HG03045 (cell line): ENCODE measurements at regions not wholly inside any gene's neighbourhood (a gene's known extent, or its start where the extent isn't known, plus 50 kb on each side); places are given as distances from the start of the nearest gene placed in this dataset.

ENCODE experiments used
- ATAC-seq: cut with Tn5 transposase; IDR thresholded peaks from one replicate; pipeline ENCODE4 v1.9.1; 2021; ENCODE audit warnings: mild to moderate bottlenecking, moderate library complexity; ENCODE audit not compliant: unreplicated experiment

- ATAC-seq: no peak
Observed at GRCh38 chr1:78415165-78415564, 75.6 kb upstream of the PTGFR start.

- ATAC-seq: no peak
Observed at GRCh38 chr1:78419309-78419708, 71.5 kb upstream of the PTGFR start.

- ATAC-seq: no peak
Observed at GRCh38 chr1:78420181-78420580, 70.6 kb upstream of the PTGFR start.

- ATAC-seq: no peak
Observed at GRCh38 chr1:78420688-78421087, 70.1 kb upstream of the PTGFR start.

- ATAC-seq: no peak
Observed at GRCh38 chr1:78424720-78425119, 66.1 kb upstream of the PTGFR start.

GRCh38 chr1:78426408-78426807 is 64.4 kb upstream of the PTGFR start:
- ATAC-seq: no peak

- ATAC-seq: no peak
Observed at GRCh38 chr1:78427506-78427905, 63.3 kb upstream of the PTGFR start.

- ATAC-seq: no peak
Observed at GRCh38 chr1:78432016-78432415, 58.8 kb upstream of the PTGFR start.

- ATAC-seq: no peak
Observed at GRCh38 chr1:78434351-78434750, 56.4 kb upstream of the PTGFR start.

GRCh38 chr1:78436961-78437360 is 53.8 kb upstream of the PTGFR start:
- no peak for ATAC-seq

- ATAC-seq: no peak
Observed at GRCh38 chr1:78437396-78437795, 53.4 kb upstream of the PTGFR start.

GRCh38 chr1:78437941-78438340 is 52.8 kb upstream of the PTGFR start:
- no peak for ATAC-seq

GRCh38 chr1:78440381-78440793 is 50.4 kb upstream of the PTGFR start:
- ATAC-seq: no peak
